Upper lobe of left lung (tissue), 6 donors: ENCODE measurements at regions not wholly inside any gene's neighbourhood (a gene's known extent, or its start where the extent isn't known, plus 50 kb on each side); places are given as distances from the start of the nearest gene placed in this dataset.

Experiments used
- ATAC-seq, 2 donors: fragments of 200-7000 bp; cut with Tn5 transposase; one replicate each; pipeline ENCODE4 v1.9.1; 2022; ENCODE audit warnings: mild to moderate bottlenecking in 2 of 2, moderate library complexity in 2 of 2; ENCODE audit not compliant: low FRiP score in 2 of 2
- DNase-seq, 2 donors: peaks; one replicate each; pipeline ENCODE4 v3.0.0-alpha.2; 2019 to 2020
- H3K27ac ChIP-seq, 4 donors: fragments of 200-600 bp; sonication (generic); one replicate each; pipeline ENCODE4 v1.5.1; 2016 to 2019
- H3K27me3 ChIP-seq, 4 donors: fragments of 200-600 bp; sonication (generic); one replicate each; pipeline ENCODE4 v1.5.1; 2017 to 2019
- H3K36me3 ChIP-seq, 4 donors: fragments of 200-600 bp; sonication (generic); one replicate each; pipeline ENCODE4 v1.5.1; 2016 to 2019
- H3K4me1 ChIP-seq, 4 donors: fragments of 200-600 bp; sonication (generic); one replicate each; pipeline ENCODE4 v1.5.1; 2018 to 2019
- H3K4me3 ChIP-seq, 4 donors: fragments of 200-600 bp; sonication (generic); one replicate each; pipeline ENCODE4 v1.5.1; 2017 to 2019; ENCODE audit warnings: mild to moderate bottlenecking in 2 of 4, moderate library complexity in 1 of 4
- H3K9me3 ChIP-seq, 4 donors: fragments of 200-600 bp; sonication (generic); one replicate each; pipeline ENCODE4 v1.5.1; 2018 to 2019
- CTCF ChIP-seq, 6 experiments: fragments of 450-650 bp in 4 of 6; fragments of 200-600 bp in 2 of 6; sonication (generic) in 2 of 6; IDR thresholded peaks; one replicate each; pipeline ENCODE4 v1.5.1; 2016 to 2019; ENCODE audit warnings: antibody characterized with exemption in 6 of 6
- EP300 ChIP-seq, 4 donors: sonication (generic); formaldehyde crosslinking; IDR thresholded peaks; one replicate each; pipeline ENCODE4 v1.5.1; 2017; ENCODE audit warnings: antibody characterized with exemption in 4 of 4, control low read depth in 2 of 4
- POLR2A ChIP-seq, 4 donors: fragments of 450-650 bp; IDR thresholded peaks; one replicate each; pipeline ENCODE4 v1.5.1; 2016 to 2017; ENCODE audit warnings: antibody characterized with exemption in 4 of 4, mild to moderate bottlenecking in 2 of 4
- POLR2AphosphoS5 ChIP-seq, 2 donors: sonication (generic); formaldehyde crosslinking; IDR thresholded peaks; one replicate each; pipeline ENCODE4 v1.5.1; 2017; ENCODE audit warnings: antibody characterized with exemption in 2 of 2
- WGBS, 2 donors: methylation state at CpG; one replicate each; pipeline ENCODE4 v1.1.5; 2017 to 2018; 5-methylcytosine and 5-hydroxymethylcytosine counted together
- donor health status: DM: no; HTN: no; CAD: no; lungs with moderate emphysema.
- donor health status: DM: no; HTN: yes; CAD: no; lungs with severe emphysema.

DNA sequence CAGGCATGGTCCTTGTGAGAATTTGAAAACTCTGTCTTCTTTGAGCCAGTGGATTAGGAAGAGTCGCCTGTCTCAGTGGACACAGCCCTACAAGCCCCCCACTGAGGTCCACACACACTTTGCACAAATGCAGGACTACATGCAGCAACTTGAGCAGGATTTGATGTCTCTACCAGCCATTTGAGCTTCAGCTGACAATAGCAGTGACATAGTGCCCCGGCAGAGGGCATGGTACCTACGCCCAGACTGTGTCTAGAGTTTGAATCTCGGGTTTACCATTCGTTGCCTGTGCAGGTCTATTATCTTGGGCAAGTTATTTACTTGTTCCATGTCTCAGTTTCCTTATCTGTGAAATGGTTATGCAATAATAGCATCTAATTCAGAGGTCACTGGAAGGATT lies 580.1 kb downstream of the TFAP2B start:
- 74 to 80% methylated on average over 5 of the region's 5 CpGs for WGBS, 2 donors

DNA sequence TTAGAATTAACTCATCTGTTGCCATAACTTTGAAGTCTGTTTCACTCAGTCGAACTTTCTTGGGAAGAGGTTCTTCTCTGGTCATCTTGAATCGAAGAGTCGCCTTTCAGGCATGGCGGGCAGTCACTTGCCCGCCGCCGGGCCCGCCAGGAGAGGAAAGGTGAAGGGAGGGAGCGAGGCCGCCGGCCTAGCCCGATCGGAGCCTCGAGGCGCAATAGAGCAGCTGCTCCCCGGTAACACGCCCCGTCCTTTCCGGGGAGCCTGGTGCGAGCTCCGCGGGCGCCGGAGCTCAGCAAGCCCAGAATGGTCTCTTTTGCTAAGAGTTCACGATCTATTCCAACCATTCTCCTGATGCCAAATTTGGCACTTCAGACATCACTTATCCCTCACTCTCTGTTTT lies 591.8 kb downstream of the TFAP2B start:
- H3K27me3 ChIP-seq: no peaks in the 10 kb centered on the region
- no peaks in the 10 kb centered on the region for H3K4me1 ChIP-seq
- TF ChIP-seq POLR2AphosphoS5 (IDR thresholded peaks at IDR 0.05) (no peak), CTCF (IDR thresholded peaks at IDR 0.05) (no peak), EP300 (IDR thresholded peaks at IDR 0.05) (no peak), POLR2A (IDR thresholded peaks at IDR 0.05) (no peak)
- no peaks in the 10 kb centered on the region for H3K9me3 ChIP-seq
- no peak overlapping the region for H3K27ac ChIP-seq
- WGBS, 2 donors: 89 to 92% methylated on average over 25 of the region's 25 CpGs
- H3K4me3 ChIP-seq: no peak overlapping the region
- H3K36me3 ChIP-seq: no peaks in the 10 kb centered on the region
- DNase-seq (peak in 1 of 2 donors; percentile 75), ATAC-seq (no peak)

More for the DNA sequence above, 580.1 kb downstream of the TFAP2B start:
- Histone ChIP-seq H3K4me3 (no peak overlapping the region), H3K4me1 (no peaks in the 10 kb centered on the region), H3K9me3 (no peaks in the 10 kb centered on the region), H3K27ac (no peak overlapping the region), H3K27me3 (no peaks in the 10 kb centered on the region), H3K36me3 (no peaks in the 10 kb centered on the region)
- no peak for DNase-seq
- no peak for TF ChIP-seq POLR2A (IDR thresholded peaks at IDR 0.05)
- TF ChIP-seq POLR2AphosphoS5 (IDR thresholded peaks at IDR 0.05): no peak
- no peak for ATAC-seq

DNA sequence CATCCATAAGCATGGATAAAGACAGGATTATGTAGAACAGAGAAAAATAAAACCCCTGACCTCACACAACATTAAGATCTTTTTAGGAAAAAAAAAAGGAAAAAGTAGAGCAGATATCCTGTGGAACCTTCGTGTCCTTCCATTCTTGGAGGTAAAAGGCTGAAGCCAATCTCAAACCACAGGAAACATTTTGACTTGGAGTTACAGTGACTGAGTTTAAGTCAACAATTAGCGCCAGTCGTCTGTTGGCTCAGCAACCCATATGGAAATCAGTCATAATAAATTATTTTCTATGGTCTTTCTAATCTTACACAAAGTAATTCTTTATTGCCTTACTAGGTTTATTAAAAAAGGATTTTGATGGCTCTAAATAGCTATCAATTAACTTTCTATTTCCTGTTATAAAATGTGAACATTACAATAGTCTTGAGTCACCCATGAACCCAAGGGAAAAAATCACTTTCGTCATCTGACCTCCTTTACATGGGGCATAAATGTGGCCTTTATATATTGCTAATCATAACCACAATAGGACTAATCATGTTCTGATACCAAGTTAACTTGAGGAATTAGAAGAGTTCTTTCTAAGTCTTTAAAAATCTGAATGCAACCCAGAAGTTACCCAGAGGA lies 592.9 kb downstream of the TFAP2B start:
- Histone ChIP-seq H3K4me3 (no peak overlapping the region), H3K27me3 (no peaks in the 10 kb centered on the region), H3K27ac (no peak overlapping the region), H3K36me3 (no peaks in the 10 kb centered on the region), H3K9me3 (no peaks in the 10 kb centered on the region), H3K4me1 (no peaks in the 10 kb centered on the region)
- ATAC-seq (no peak), DNase-seq (no peak)
- TF ChIP-seq CTCF (IDR thresholded peaks at IDR 0.05) (no peak), POLR2A (IDR thresholded peaks at IDR 0.05) (no peak), EP300 (IDR thresholded peaks at IDR 0.05) (no peak), POLR2AphosphoS5 (IDR thresholded peaks at IDR 0.05) (no peak)
- WGBS, 2 donors: 64 to 75% methylated on average over 4 of the region's 4 CpGs

GRCh38 chr6:51414361-51414760 lies 595.7 kb downstream of the TFAP2B start:
- WGBS, 2 donors: 73 to 97% methylated on average over 2 of the region's 2 CpGs
- ATAC-seq: no peak
- DNase-seq: no peak
- Histone ChIP-seq H3K36me3 (no peaks in the 10 kb centered on the region), H3K4me1 (no peaks in the 10 kb centered on the region), H3K27me3 (no peaks in the 10 kb centered on the region), H3K9me3 (no peaks in the 10 kb centered on the region), H3K4me3 (no peak overlapping the region), H3K27ac (no peak overlapping the region)
- TF ChIP-seq POLR2A (IDR thresholded peaks at IDR 0.05) (no peak), CTCF (IDR thresholded peaks at IDR 0.05) (no peak), POLR2AphosphoS5 (IDR thresholded peaks at IDR 0.05) (no peak), EP300 (IDR thresholded peaks at IDR 0.05) (no peak)

DNA sequence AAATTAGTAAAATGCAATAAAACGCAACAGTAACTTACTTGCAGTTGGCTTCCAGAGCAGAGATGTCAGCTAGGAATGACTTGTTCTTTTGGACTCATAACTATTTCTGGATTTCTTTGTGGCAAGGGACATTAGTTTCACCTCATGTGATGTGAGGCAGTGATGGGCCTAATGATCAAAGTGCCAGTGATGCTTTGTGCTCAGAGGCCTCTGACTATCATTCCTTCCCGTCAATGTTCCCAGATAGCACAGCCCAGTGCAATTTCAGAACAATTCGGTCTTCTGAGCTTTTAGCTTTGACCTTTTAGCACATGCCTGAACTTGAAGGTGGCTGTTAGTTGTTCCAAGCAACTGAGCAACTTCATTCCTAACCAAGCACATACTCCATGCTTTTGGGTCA lies 596.8 kb downstream of the TFAP2B start:
- Histone ChIP-seq H3K4me1 (no peaks in the 10 kb centered on the region), H3K27ac (no peak overlapping the region), H3K36me3 (no peaks in the 10 kb centered on the region), H3K9me3 (no peaks in the 10 kb centered on the region), H3K4me3 (no peak overlapping the region), H3K27me3 (no peaks in the 10 kb centered on the region)
- DNase-seq (no peak), ATAC-seq (no peak)
- 74 to 84% methylated on average over 3 of the region's 3 CpGs for WGBS, 2 donors
- TF ChIP-seq CTCF (IDR thresholded peaks at IDR 0.05) (no peak), POLR2AphosphoS5 (IDR thresholded peaks at IDR 0.05) (no peak), EP300 (IDR thresholded peaks at IDR 0.05) (no peak), POLR2A (IDR thresholded peaks at IDR 0.05) (no peak)
